HepG2 (cell line): ENCODE measurements at regions not wholly inside any gene's neighbourhood (a gene's known extent, or its start where the extent isn't known, plus 50 kb on each side); places are given as distances from the start of the nearest gene placed in this dataset.

Source experiments
- ATAC-seq: fragments of 200-7000 bp; cut with Tn5 transposase; 3 replicates; pipeline ENCODE4 v1.9.1; 2020; ENCODE audit warnings: mild to moderate bottlenecking, moderate library complexity
- BruUV-seq: library from RNA; stranded (reverse); fragments of 400-500 nt; replicated peaks from 2 replicates; lab custom pipeline; 2021; lab: Mats Ljungman, UMichigan
- CTCF ChIA-PET: fragments of 300-600 bp; formaldehyde crosslinking; extraction: SDS; loops from one replicate; lab custom pipeline; 2021; ENCODE audit warnings: low total read pairs, inconsistent platforms, low intra/inter-chr PET ratio; lab: Yijun Ruan, JAX
- POLR2A ChIA-PET: fragments of 350-600 bp; sonication (Branson Sonifier 250); formaldehyde crosslinking; loops from one replicate; lab custom pipeline; 2020; ENCODE audit warnings: antibody characterized with exemption, inconsistent platforms; lab: Yijun Ruan, JAX
- DNase-seq: peaks from one replicate; pipeline ENCODE4 v3.0.0-alpha.2; 2015; ENCODE audit warnings: low spot score
- FAIRE-seq: peaks from 3 replicates; lab custom pipeline; 2011; peaks lifted over from hg19 to GRCh38; lab: Jason Lieb, UNC
- H2AFZ ChIP-seq: one replicate; pipeline ENCODE4 v1.6.1; 2011; ENCODE audit warnings: low read length, inconsistent platforms
- H3K27ac ChIP-seq: fragments of 300-600 bp; 3 replicates; pipeline ENCODE4 v1.8.0; 2011; ENCODE audit warnings: mixed run types, mild to moderate bottlenecking, mixed read lengths, low read length, inconsistent platforms; ENCODE audit not compliant: insufficient read depth; ENCODE audit errors: extremely low read length
- H3K27me3 ChIP-seq, 2 experiments: fragments of 200-600 bp in 1 of 2; 2 replicates in 1 of 2; 3 replicates in 1 of 2; pipeline versions ENCODE4 v1.6.0 to v1.8.0; 2011; ENCODE audit warnings: low read length in 2 of 2, mild to moderate bottlenecking in 2 of 2, moderate library complexity in 2 of 2, inconsistent platforms in 1 of 2; ENCODE audit not compliant: insufficient read depth in 2 of 2, control insufficient read depth in 1 of 2
- H3K36me3 ChIP-seq, 2 experiments: fragments of 200-600 bp in 1 of 2; replicated peaks in 1 of 2; 2 replicates in 1 of 2; 3 replicates in 1 of 2; pipeline versions ENCODE4 v1.5.1 to v1.8.0; 2011; ENCODE audit warnings: low read length in 2 of 2, inconsistent platforms in 1 of 2; ENCODE audit not compliant: insufficient read depth in 2 of 2, control insufficient read depth in 1 of 2
- H3K4me1 ChIP-seq: 2 replicates; pipeline ENCODE4 v1.5.1; 2012; ENCODE audit warnings: low read length, inconsistent platforms; ENCODE audit not compliant: insufficient read depth
- H3K4me2 ChIP-seq: 2 replicates; pipeline ENCODE4 v1.6.0; 2011; ENCODE audit warnings: low read depth, low read length, inconsistent platforms
- H3K4me3 ChIP-seq, 3 experiments: fragments of 200-600 bp in 1 of 3; sonication (generic), shearing (Covaris generic) in 1 of 3; replicated peaks in 1 of 3; 2 replicates each; pipeline ENCODE4 v1.5.1; 2011 to 2016; ENCODE audit warnings: low read length in 3 of 3, inconsistent platforms in 2 of 3, low read depth in 2 of 3, mild to moderate bottlenecking in 2 of 3, control low read depth in 1 of 3, mixed read lengths in 1 of 3; ENCODE audit not compliant: insufficient read depth in 1 of 3
- H3K79me2 ChIP-seq: one replicate; pipeline ENCODE4 v1.6.1; 2011; ENCODE audit warnings: low read length, inconsistent platforms; ENCODE audit not compliant: insufficient read depth
- H3K9ac ChIP-seq: 2 replicates; pipeline ENCODE4 v1.6.0; 2011; ENCODE audit warnings: mild to moderate bottlenecking, low read depth, low read length, inconsistent platforms; ENCODE audit not compliant: insufficient read depth
- H3K9me3 ChIP-seq: 2 replicates; pipeline ENCODE4 v1.5.1; 2012; ENCODE audit warnings: mild to moderate bottlenecking, low read length
- H4K20me1 ChIP-seq: 2 replicates; pipeline ENCODE4 v1.6.0; 2011; ENCODE audit warnings: inconsistent platforms, mild to moderate bottlenecking, low read length, moderate library complexity; ENCODE audit not compliant: insufficient read depth
- GABPB1 ChIP-seq: IDR thresholded peaks from 2 replicates; pipeline ENCODE4 v1.6.1; 2016; ENCODE audit warnings: mild to moderate bottlenecking, missing genetic modification reagents, moderate library complexity, missing compliant biosample characterization
- HNF4A ChIP-seq: sonication (generic); formaldehyde crosslinking; IDR thresholded peaks from 2 replicates; pipeline ENCODE4 v1.4.0; 2020; ENCODE audit warnings: missing genetic modification reagents
- NCOA5 ChIP-seq: sonication (generic); formaldehyde crosslinking; IDR thresholded peaks from 2 replicates; pipeline ENCODE4 v1.4.0; 2020; ENCODE audit warnings: missing genetic modification reagents
- NFYB ChIP-seq: sonication (generic); formaldehyde crosslinking; IDR thresholded peaks from 2 replicates; pipeline ENCODE4 v1.4.0; 2020; ENCODE audit warnings: missing genetic modification reagents
- PITX1 ChIP-seq: sonication (generic); formaldehyde crosslinking; IDR thresholded peaks from 2 replicates; pipeline ENCODE4 v1.5.1; 2020; ENCODE audit warnings: mild to moderate bottlenecking, missing genetic modification reagents
- RBM39 ChIP-seq: fragments of 200-400 bp; formaldehyde crosslinking; IDR thresholded peaks from one replicate; pipeline ENCODE4 v1.6.1; 2018; ENCODE audit warnings: antibody characterized with exemption, mild to moderate bottlenecking, low read depth, low read length; ENCODE audit not compliant: poor library complexity, severe bottlenecking
- SALL1 ChIP-seq: sonication (generic); formaldehyde crosslinking; IDR thresholded peaks from 2 replicates; pipeline ENCODE4 v1.8.0; 2022; ENCODE audit warnings: mild to moderate bottlenecking, missing genetic modification reagents
- SATB2 ChIP-seq: sonication (generic); formaldehyde crosslinking; IDR thresholded peaks from 2 replicates; pipeline ENCODE4 v1.5.0; 2020; ENCODE audit warnings: missing genetic modification reagents
- SOX6 ChIP-seq, 2 experiments: fragments of 450-650 bp in 1 of 2; sonication (generic) in 1 of 2; formaldehyde crosslinking in 1 of 2; IDR thresholded peaks; 2 replicates each; pipeline versions ENCODE4 v1.4.0 to v1.6.1; 2017 to 2020; ENCODE audit warnings: antibody characterized with exemption in 1 of 2, mild to moderate bottlenecking in 1 of 2, missing genetic modification reagents in 1 of 2
- ZFX ChIP-seq: sonication (generic); formaldehyde crosslinking; IDR thresholded peaks from 2 replicates; pipeline ENCODE4 v1.4.0; 2020; ENCODE audit warnings: mild to moderate bottlenecking, low read depth, missing genetic modification reagents, moderate library complexity
- WGBS: methylation state at CpG from one replicate; pipeline ENCODE4 v1.1.6; 2017; ENCODE audit warnings: low lambda C conversion rate; 5-methylcytosine and 5-hydroxymethylcytosine counted together
- in situ Hi-C: cut with HindIII; loops from 2 replicates; pipeline ENCODE4 v1.10.0; 2017; ENCODE audit warnings: low pct_unique_long_range_greater_than_20kb; ENCODE audit not compliant: extremely low pct_ligation_motif_present
- intact Hi-C: fragments of 100-400 bp; cut with micrococcal nuclease; formaldehyde crosslinking; loops from one replicate; pipeline ENCODE4 v1.10.0; 2022; ENCODE audit not compliant: unreplicated experiment

DNA sequence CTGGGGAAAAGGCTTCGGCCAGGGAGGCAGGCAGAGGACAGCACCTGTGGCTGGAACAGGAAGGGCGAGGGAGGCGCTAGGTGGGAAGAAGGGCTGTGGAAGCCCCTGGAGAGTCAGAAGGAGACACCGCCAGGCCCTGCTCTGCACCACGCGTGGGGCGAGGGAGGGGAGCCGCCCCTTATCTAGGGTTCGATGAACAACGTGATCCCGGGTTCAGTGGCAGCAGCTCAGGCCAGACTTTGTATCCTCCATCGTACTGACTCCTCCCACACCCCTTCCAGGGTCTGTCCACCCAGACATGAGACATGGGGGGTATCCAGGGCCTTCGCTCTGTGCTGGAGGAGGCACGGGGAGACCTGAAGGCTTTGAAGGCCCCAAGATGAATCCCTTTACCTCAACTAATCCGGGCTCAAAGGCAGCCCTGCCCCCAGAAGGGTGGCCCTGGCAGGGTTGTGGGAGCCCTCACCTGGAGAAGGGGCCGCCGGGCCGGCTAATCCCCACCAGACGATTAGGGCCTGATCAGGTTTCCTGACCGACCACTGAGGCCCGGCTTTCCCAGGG, 110.8 kb downstream of the PDGFA start:
- H3K79me2 ChIP-seq, result no peaks in the 10 kb centered on the region
- peaks cover 13 to 70% of the 10 kb centered on the region in 2 experiments for H3K27me3 ChIP-seq
- peak overlapping the region in 1 of 3 experiments; percentile 35; a peak in 1 of 6 replicates for H3K4me3 ChIP-seq
- H2AFZ ChIP-seq, result no peak overlapping the region
- no peak for FAIRE-seq
- no peaks in the 10 kb centered on the region for H4K20me1 ChIP-seq
- no peak for DNase-seq
- 18% methylated on average over 11 of the region's 21 CpGs for WGBS
- H3K36me3 ChIP-seq, result no peaks in the 10 kb centered on the region
- POLR2A ChIA-PET, result no interaction called here
- H3K4me1 ChIP-seq, result peaks cover 33% of the 10 kb centered on the region
- no peak overlapping the region for H3K27ac ChIP-seq
- no peak for TF ChIP-seq GABPB1 (CRISPR knock-in tag)
- peak; percentile 4; the same call in 1 of the 2 replicates for TF ChIP-seq HNF4A (CRISPR knock-in tag)
- peak; percentile 22; the same call in 1 of the 2 replicates for TF ChIP-seq ZFX (CRISPR knock-in tag)
- peak; percentile 17; the same call in 1 of the 2 replicates for TF ChIP-seq SALL1
- no peak for TF ChIP-seq SATB2 (CRISPR knock-in tag)
- no peak for TF ChIP-seq NFYB
- intact Hi-C loops (no loop called here), in situ Hi-C loops (no loop called here)
- no peak overlapping the region for H3K9ac ChIP-seq
- BruUV-seq, result no TSS peak
- peak; percentile 43 for ATAC-seq
- H3K4me2 ChIP-seq, result peak overlapping the region; percentile 59
- CTCF ChIA-PET, result no interaction called here
- no peaks in the 10 kb centered on the region for H3K9me3 ChIP-seq

DNA sequence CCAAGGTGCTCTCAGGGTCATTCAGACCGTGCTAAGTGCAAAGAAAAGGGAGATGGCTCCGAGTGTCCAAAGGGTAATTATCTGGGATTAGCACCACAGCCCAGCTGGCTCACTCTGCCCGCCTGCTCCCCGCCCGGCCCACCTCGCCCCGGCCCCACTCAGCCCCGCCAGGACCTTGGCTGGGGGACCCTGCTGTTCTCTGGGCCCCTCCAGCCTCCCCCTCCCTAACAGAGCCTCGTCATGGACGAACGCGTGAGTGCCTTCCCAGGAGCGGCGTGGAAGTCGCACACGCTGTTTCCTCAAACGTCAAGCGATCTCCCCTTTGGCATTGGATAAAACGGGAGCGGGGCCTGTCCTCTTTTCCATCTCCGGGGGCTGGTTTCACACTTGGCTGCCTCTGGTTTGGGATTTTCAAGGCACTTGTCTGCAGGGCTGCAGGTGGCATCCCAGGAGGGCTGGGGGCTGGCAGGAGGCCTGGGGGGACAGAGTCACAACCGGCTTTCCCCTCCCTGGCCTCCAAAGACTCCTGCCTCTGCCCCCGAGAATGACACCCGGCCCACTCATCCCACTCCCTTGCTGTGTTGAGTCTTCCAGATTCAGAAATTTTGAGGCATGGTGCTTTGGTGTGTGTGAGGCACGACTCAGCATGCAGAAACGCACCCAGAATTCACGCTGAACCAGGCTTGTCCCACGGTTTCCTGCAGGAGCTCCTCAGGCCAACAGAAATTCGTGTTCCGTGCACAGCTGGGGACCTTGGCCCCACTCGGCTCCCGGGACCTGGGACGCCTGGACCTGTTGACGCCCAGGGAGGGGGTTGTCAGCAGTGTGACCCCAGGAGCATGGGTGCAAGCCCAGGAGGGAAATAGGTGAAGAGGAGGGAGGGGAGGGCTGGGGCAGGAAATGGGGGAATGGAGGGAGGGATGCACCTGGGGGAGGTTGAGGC, 110.0 kb downstream of the PDGFA start:
- BruUV-seq, result no TSS peak
- H3K4me2 ChIP-seq, result peak overlapping the region; percentile 59
- intact Hi-C loops, result no loop called here
- no peaks in the 10 kb centered on the region for H4K20me1 ChIP-seq
- FAIRE-seq (no peak), DNase-seq (no peak), ATAC-seq (peak; percentile 59)
- no peaks in the 10 kb centered on the region for H3K79me2 ChIP-seq
- peaks cover 33% of the 10 kb centered on the region for H3K4me1 ChIP-seq
- no peak overlapping the region for H2AFZ ChIP-seq
- peak overlapping the region in 1 of 3 experiments; percentile 35; a peak in 1 of 6 replicates for H3K4me3 ChIP-seq
- ChIA-PET CTCF (no interaction called here), POLR2A (no interaction called here)
- 11% methylated on average over 18 of the region's 34 CpGs for WGBS
- peaks cover 13 to 69% of the 10 kb centered on the region in 2 experiments for H3K27me3 ChIP-seq
- in situ Hi-C loops, result no loop called here
- H3K36me3 ChIP-seq, result no peaks in the 10 kb centered on the region
- H3K9ac ChIP-seq, result no peak overlapping the region
- no peaks in the 10 kb centered on the region for H3K9me3 ChIP-seq
- H3K27ac ChIP-seq, result no peak overlapping the region
- TF ChIP-seq RBM39 (no peak), PITX1 (CRISPR knock-in tag) (peak; percentile 78; the same call in 1 of the 2 replicates), NCOA5 (no peak), SOX6 (IDR thresholded peaks at IDR 0.05) (no peak), SOX6 (CRISPR knock-in tag; IDR thresholded peaks at IDR 0.05) (0 out of 2 replicates have a peak, but pooled peaks have one; percentile 10)
- TF ChIP-seq, all 625 proteins: peak for 2
